ENCODE measurements at regions not wholly inside any gene's neighbourhood (a gene's known extent, or its start where the extent isn't known, plus 50 kb on each side); places are given as distances from the start of the nearest gene placed in this dataset.

- TF ChIP-seq CTCF (IDR thresholded peaks at IDR 0.05; ENCODE audit: low read depth, low read length) (no peak), EZH2phosphoT487 (IDR thresholded peaks at IDR 0.05; ENCODE audit: low read depth) (no peak)
Observed at GRCh38 chr9:18167733-18168132, 306.2 kb upstream of the ADAMTSL1 start.
